Mucosa of rectum (tissue), 2 donors: ENCODE measurements at regions not wholly inside any gene's neighbourhood (a gene's known extent, or its start where the extent isn't known, plus 50 kb on each side); places are given as distances from the start of the nearest gene placed in this dataset.

Experiments
- H3K27ac ChIP-seq, 2 donors: one replicate each; pipeline ENCODE4 v1.7.0; 2013; ENCODE audit warnings: inconsistent platforms in 2 of 2, low read depth in 2 of 2, low read length in 2 of 2
- H3K27me3 ChIP-seq, 2 donors: one replicate each; pipeline ENCODE4 v1.7.0; 2013; ENCODE audit warnings: low read length in 2 of 2; ENCODE audit not compliant: control insufficient read depth in 2 of 2, insufficient read depth in 2 of 2
- H3K36me3 ChIP-seq, 2 donors: one replicate each; pipeline ENCODE4 v1.7.0; 2013; ENCODE audit warnings: low read length in 2 of 2; ENCODE audit not compliant: control insufficient read depth in 2 of 2, insufficient read depth in 2 of 2
- H3K4me1 ChIP-seq, 2 donors: one replicate each; pipeline ENCODE4 v1.7.0; 2013; ENCODE audit warnings: low read length in 2 of 2, mild to moderate bottlenecking in 1 of 2; ENCODE audit not compliant: control insufficient read depth in 2 of 2, insufficient read depth in 2 of 2
- H3K4me3 ChIP-seq, 2 donors: one replicate each; pipeline ENCODE4 v1.7.0; 2013; ENCODE audit warnings: low read length in 2 of 2
- H3K9ac ChIP-seq, 2 donors: one replicate each; pipeline ENCODE4 v1.7.0; 2013; ENCODE audit warnings: low read length in 2 of 2, low read depth in 1 of 2, mild to moderate bottlenecking in 1 of 2
- H3K9me3 ChIP-seq, 2 donors: one replicate each; pipeline ENCODE4 v1.7.0; 2013; ENCODE audit warnings: low read length in 2 of 2; ENCODE audit not compliant: control insufficient read depth in 2 of 2
- donor health status: healthy.
- donor health status: Normal muscosa, but diverticular disease.

GRCh38 chr2:226609366-226609765 is 190.3 kb downstream of the IRS1 start:
- no peaks in the 10 kb centered on the region for H3K4me1 ChIP-seq
- H3K27ac ChIP-seq: no peak overlapping the region
- no peaks in the 10 kb centered on the region for H3K36me3 ChIP-seq
- no peak overlapping the region for H3K9ac ChIP-seq
- no peaks in the 10 kb centered on the region for H3K27me3 ChIP-seq
- H3K9me3 ChIP-seq: no peaks in the 10 kb centered on the region
- no peak overlapping the region for H3K4me3 ChIP-seq

- H3K9ac ChIP-seq: no peak overlapping the region
- H3K27ac ChIP-seq: no peak overlapping the region
- no peak overlapping the region for H3K4me3 ChIP-seq
- no peaks in the 10 kb centered on the region for H3K4me1 ChIP-seq
- H3K27me3 ChIP-seq: no peaks in the 10 kb centered on the region
- no peaks in the 10 kb centered on the region for H3K36me3 ChIP-seq
- no peaks in the 10 kb centered on the region for H3K9me3 ChIP-seq
Measured at GRCh38 chr2:226608451-226608850, 191.2 kb downstream of the IRS1 start.

- H3K36me3 ChIP-seq: no peaks in the 10 kb centered on the region
- H3K4me3 ChIP-seq: no peak overlapping the region
- H3K4me1 ChIP-seq: no peaks in the 10 kb centered on the region
- no peaks in the 10 kb centered on the region for H3K9me3 ChIP-seq
- H3K27me3 ChIP-seq: no peaks in the 10 kb centered on the region
- H3K27ac ChIP-seq: no peak overlapping the region
- H3K9ac ChIP-seq: no peak overlapping the region
Measured at GRCh38 chr2:226607379-226607778, 192.2 kb downstream of the IRS1 start.

GRCh38 chr2:226605642-226606041 is 194.0 kb downstream of the IRS1 start:
- no peaks in the 10 kb centered on the region for H3K9me3 ChIP-seq
- H3K27ac ChIP-seq: no peak overlapping the region
- H3K9ac ChIP-seq: no peak overlapping the region
- H3K27me3 ChIP-seq: no peaks in the 10 kb centered on the region
- no peaks in the 10 kb centered on the region for H3K36me3 ChIP-seq
- H3K4me3 ChIP-seq: no peak overlapping the region
- H3K4me1 ChIP-seq: no peaks in the 10 kb centered on the region

- H3K4me1 ChIP-seq: no peaks in the 10 kb centered on the region
- no peak overlapping the region for H3K9ac ChIP-seq
- H3K36me3 ChIP-seq: no peaks in the 10 kb centered on the region
- H3K9me3 ChIP-seq: no peaks in the 10 kb centered on the region
- H3K27me3 ChIP-seq: no peaks in the 10 kb centered on the region
- H3K4me3 ChIP-seq: no peak overlapping the region
- no peak overlapping the region for H3K27ac ChIP-seq
Measured at GRCh38 chr2:226603606-226604005, 196.0 kb downstream of the IRS1 start.

GRCh38 chr2:226601881-226602662 is 197.5 kb downstream of the IRS1 start:
- H3K9ac ChIP-seq: no peak overlapping the region
- no peak overlapping the region for H3K4me3 ChIP-seq
- no peaks in the 10 kb centered on the region for H3K9me3 ChIP-seq
- H3K27me3 ChIP-seq: no peaks in the 10 kb centered on the region
- no peaks in the 10 kb centered on the region for H3K36me3 ChIP-seq
- no peaks in the 10 kb centered on the region for H3K4me1 ChIP-seq
- no peak overlapping the region for H3K27ac ChIP-seq

- no peaks in the 10 kb centered on the region for H3K4me1 ChIP-seq
- H3K36me3 ChIP-seq: no peaks in the 10 kb centered on the region
- H3K27me3 ChIP-seq: no peaks in the 10 kb centered on the region
- no peaks in the 10 kb centered on the region for H3K9me3 ChIP-seq
- no peak overlapping the region for H3K27ac ChIP-seq
- no peak overlapping the region for H3K4me3 ChIP-seq
- no peak overlapping the region for H3K9ac ChIP-seq
Measured at GRCh38 chr2:226600802-226601201, 198.8 kb downstream of the IRS1 start.

GRCh38 chr2:226600184-226600583 is 199.4 kb downstream of the IRS1 start:
- Histone ChIP-seq H3K4me3 (no peak overlapping the region), H3K4me1 (no peaks in the 10 kb centered on the region), H3K9ac (no peak overlapping the region), H3K9me3 (no peaks in the 10 kb centered on the region), H3K36me3 (no peaks in the 10 kb centered on the region), H3K27ac (no peak overlapping the region), H3K27me3 (no peaks in the 10 kb centered on the region)

GRCh38 chr2:226589043-226589442 is 210.6 kb downstream of the IRS1 start:
- no peaks in the 10 kb centered on the region for H3K9me3 ChIP-seq
- no peaks in the 10 kb centered on the region for H3K4me1 ChIP-seq
- H3K36me3 ChIP-seq: no peaks in the 10 kb centered on the region
- H3K9ac ChIP-seq: no peak overlapping the region
- no peak overlapping the region for H3K4me3 ChIP-seq
- H3K27me3 ChIP-seq: no peaks in the 10 kb centered on the region
- H3K27ac ChIP-seq: no peak overlapping the region

GRCh38 chr2:226585130-226585561 is 214.5 kb downstream of the IRS1 start:
- no peaks in the 10 kb centered on the region for H3K9me3 ChIP-seq
- no peaks in the 10 kb centered on the region for H3K27me3 ChIP-seq
- no peak overlapping the region for H3K27ac ChIP-seq
- no peak overlapping the region for H3K4me3 ChIP-seq
- peaks cover 0 to 2% of the 10 kb centered on the region in 2 donors for H3K4me1 ChIP-seq
- H3K36me3 ChIP-seq: no peaks in the 10 kb centered on the region
- no peak overlapping the region for H3K9ac ChIP-seq
